AG04450 (cell line): ENCODE measurements at regions not wholly inside any gene's neighbourhood (a gene's known extent, or its start where the extent isn't known, plus 50 kb on each side); places are given as distances from the start of the nearest gene placed in this dataset.

Experiments
- CTCF ChIA-PET: fragments of 300-600, 350-600 bp; formaldehyde crosslinking; extraction: SDS; loops from one replicate; lab custom pipeline; 2022; ENCODE audit warnings: antibody characterized with exemption, inconsistent platforms; lab: Charles Lee
- POLR2A ChIA-PET: fragments of 350-600 bp; formaldehyde crosslinking; extraction: SDS; loops from one replicate; lab custom pipeline; 2021; ENCODE audit warnings: antibody characterized with exemption, inconsistent platforms; lab: Yijun Ruan, JAX
- DNase-seq: peaks from one replicate; pipeline ENCODE4 v3.0.0-alpha.2; 2011; ENCODE audit warnings: low read depth, low spot score
- H3K27ac ChIP-seq: one replicate; pipeline ENCODE4 v1.5.1; 2012; ENCODE audit warnings: low read depth, low read length, control low read depth
- H3K27me3 ChIP-seq: one replicate; pipeline ENCODE4 v1.6.0; 2012; ENCODE audit warnings: low read length; ENCODE audit not compliant: control insufficient read depth, insufficient read depth
- H3K4me3 ChIP-seq: 2 replicates; pipeline ENCODE4 v1.5.1; 2011; ENCODE audit warnings: mild to moderate bottlenecking, low read depth, low read length, control low read depth
- H3K9me3 ChIP-seq: 2 replicates; pipeline ENCODE4 v1.5.1; 2012; ENCODE audit warnings: low read length; ENCODE audit not compliant: control insufficient read depth, insufficient read depth
- CTCF ChIP-seq: IDR thresholded peaks from 2 replicates; pipeline ENCODE4 v1.5.1; 2011; ENCODE audit warnings: low read depth, low read length, control low read depth, inconsistent platforms

- H3K27me3 ChIP-seq: no peaks in the 10 kb centered on the region
- no peaks in the 10 kb centered on the region; the same call in 1 of the 2 replicates for H3K9me3 ChIP-seq
- DNase-seq: no peak
- no peak overlapping the region for H3K27ac ChIP-seq
- TF ChIP-seq CTCF: no peak
- CTCF ChIA-PET: interaction anchor here (0.9 kb wide), 1 partner anchor 174 kb away, joined by 3 read pairs; no protein-coding TSS in a partner anchor
- POLR2A ChIA-PET: no interaction called here
- no peak overlapping the region for H3K4me3 ChIP-seq
Measured at GRCh38 chr4:126779001-126779400, 853.8 kb upstream of the INTU start.

GRCh38 chr4:126779436-126780166, 853.2 kb upstream of the INTU start:
- POLR2A ChIA-PET: no interaction called here
- H3K4me3 ChIP-seq: no peak overlapping the region
- TF ChIP-seq CTCF: no peak
- H3K9me3 ChIP-seq: no peaks in the 10 kb centered on the region; the same call in 1 of the 2 replicates
- no peak for DNase-seq
- no peak overlapping the region for H3K27ac ChIP-seq
- no peaks in the 10 kb centered on the region for H3K27me3 ChIP-seq
- CTCF ChIA-PET: no interaction called here

- no peak for DNase-seq
- H3K4me3 ChIP-seq: no peak overlapping the region
- ChIA-PET CTCF (no interaction called here), POLR2A (no interaction called here)
- H3K27me3 ChIP-seq: no peaks in the 10 kb centered on the region
- no peaks in the 10 kb centered on the region; the same call in 1 of the 2 replicates for H3K9me3 ChIP-seq
- H3K27ac ChIP-seq: no peak overlapping the region
- no peak for TF ChIP-seq CTCF
Measured at GRCh38 chr4:126783191-126783590, 849.6 kb upstream of the INTU start.

GRCh38 chr4:126784966-126785580, 847.7 kb upstream of the INTU start:
- Histone ChIP-seq H3K9me3 (no peaks in the 10 kb centered on the region), H3K27ac (no peak overlapping the region), H3K27me3 (no peaks in the 10 kb centered on the region), H3K4me3 (no peak overlapping the region)
- ChIA-PET POLR2A (no interaction called here), CTCF (interaction anchor here (0.6 to 0.7 kb wide), 3 partner anchors 41 to 221 kb away, joined by 5 to 7 read pairs (median 6); no protein-coding TSS in a partner anchor)
- no peak for DNase-seq
- TF ChIP-seq CTCF: no peak

- Histone ChIP-seq H3K4me3 (no peak overlapping the region), H3K27ac (no peak overlapping the region), H3K9me3 (no peaks in the 10 kb centered on the region), H3K27me3 (no peaks in the 10 kb centered on the region)
- TF ChIP-seq CTCF: 0 out of 2 replicates have a peak, but pooled peaks have one; percentile 15
- CTCF ChIA-PET: no interaction called here
- POLR2A ChIA-PET: no interaction called here
- DNase-seq: no peak
Measured at GRCh38 chr4:126790633-126791032, 842.1 kb upstream of the INTU start.
